RWPE2 (cell line): ENCODE measurements at regions not wholly inside any gene's neighbourhood (a gene's known extent, or its start where the extent isn't known, plus 50 kb on each side); places are given as distances from the start of the nearest gene placed in this dataset.

Experiments
- ATAC-seq: fragments of 200-7000 bp; cut with Tn5 transposase; 3 replicates; pipeline ENCODE4 v1.9.1; 2021; ENCODE audit warnings: low read depth
- DNase-seq: peaks from one replicate; pipeline ENCODE4 v3.0.0-alpha.2; 2020; ENCODE audit warnings: low spot score
- H3K27ac ChIP-seq: fragments of 450-650 bp; 2 replicates; pipeline ENCODE4 v1.5.1; 2017; ENCODE audit warnings: mild to moderate bottlenecking; ENCODE audit not compliant: poor library complexity, severe bottlenecking
- H3K27me3 ChIP-seq: fragments of 250-450 bp; sonication (Bioruptor Pico); 2 replicates; pipeline ENCODE4 v1.5.1; 2021; ENCODE audit warnings: mild to moderate bottlenecking, moderate library complexity; ENCODE audit not compliant: insufficient read depth, poor library complexity, severe bottlenecking
- H3K36me3 ChIP-seq: fragments of 250-450 bp; sonication (Bioruptor Pico); 2 replicates; pipeline ENCODE4 v1.5.1; 2020; ENCODE audit warnings: low read depth, mild to moderate bottlenecking, moderate library complexity
- H3K4me1 ChIP-seq: fragments of 250-450 bp; sonication (Bioruptor Pico); 2 replicates; pipeline ENCODE4 v1.5.1; 2021; ENCODE audit warnings: mild to moderate bottlenecking, moderate library complexity; ENCODE audit not compliant: insufficient read depth, poor library complexity, severe bottlenecking
- H3K4me3 ChIP-seq: fragments of 250-450 bp; sonication (Bioruptor Pico); 2 replicates; pipeline ENCODE4 v1.5.1; 2021; ENCODE audit warnings: mild to moderate bottlenecking, moderate library complexity; ENCODE audit not compliant: severe bottlenecking
- H3K9me3 ChIP-seq: fragments of 250-450 bp; sonication (Bioruptor Pico); 2 replicates; pipeline ENCODE4 v1.5.1; 2021; ENCODE audit warnings: mild to moderate bottlenecking, moderate library complexity; ENCODE audit not compliant: severe bottlenecking
- TF ChIP-seq, protein P1 (sequence below): fragments of 450-650 bp; IDR thresholded peaks from one replicate; pipeline ENCODE4 v1.5.1; 2017; ENCODE audit warnings: mild to moderate bottlenecking, moderate library complexity; ENCODE audit not compliant: poor library complexity, severe bottlenecking

DNA sequence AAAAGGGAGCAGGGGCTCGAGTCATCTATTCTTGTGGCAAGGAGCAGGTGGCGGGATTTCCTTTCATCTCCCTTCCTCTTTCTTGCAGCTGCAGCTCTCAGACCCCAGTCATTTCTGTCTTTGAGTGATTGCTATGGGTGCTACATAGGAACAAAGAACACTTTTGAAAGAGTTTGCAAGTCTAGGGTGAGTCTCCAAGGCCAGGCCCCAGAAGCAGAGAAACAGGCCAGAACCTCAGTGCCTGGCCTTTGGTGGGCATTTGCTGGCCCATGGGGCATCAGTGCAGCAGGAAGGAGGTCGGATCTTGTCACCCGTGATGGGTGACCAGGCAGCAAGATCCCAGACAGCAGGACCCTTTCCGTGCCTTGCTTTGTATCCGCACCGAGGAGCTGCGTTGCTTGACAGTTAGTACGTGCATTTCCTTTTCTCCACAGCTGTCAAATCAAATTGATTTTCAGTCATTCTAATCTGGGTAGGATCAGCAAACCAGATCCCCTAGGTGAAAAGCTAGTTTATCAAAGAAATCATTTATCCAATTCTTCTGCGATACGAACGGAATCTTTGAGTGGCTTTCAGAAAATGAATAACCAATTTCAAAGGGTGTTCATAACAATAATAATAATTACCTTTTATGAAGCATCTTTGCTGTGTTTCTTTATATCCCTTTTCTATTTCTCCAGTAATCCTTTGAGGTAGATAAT is 244.6 kb upstream of the MAF start:
- H3K27me3 ChIP-seq = no peaks in the 10 kb centered on the region
- ATAC-seq = no peak
- no peak for DNase-seq

DNA sequence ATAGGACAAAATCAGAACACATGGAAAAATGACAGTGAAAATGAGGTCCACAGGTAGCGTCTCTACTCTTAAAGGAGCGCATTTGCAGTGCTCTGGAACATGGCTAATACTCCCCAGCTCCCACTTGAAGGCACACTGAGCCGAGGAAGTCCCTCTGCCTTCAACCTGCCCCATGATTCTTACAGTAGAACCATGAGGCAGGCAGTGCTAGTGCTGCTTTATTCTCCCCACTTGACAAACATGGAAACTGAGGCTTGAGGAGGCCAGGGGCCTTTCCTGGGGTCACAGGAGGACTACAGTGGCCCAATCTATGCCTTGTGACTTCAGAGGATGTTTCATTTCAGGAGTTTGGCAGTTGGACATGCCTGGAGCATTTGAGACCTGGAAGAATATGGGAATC is 244.1 kb upstream of the MAF start:
- Histone ChIP-seq H3K36me3 (no peaks in the 10 kb centered on the region), H3K9me3 (no peaks in the 10 kb centered on the region), H3K4me3 (no peak overlapping the region), H3K27me3 (no peaks in the 10 kb centered on the region), H3K4me1 (peaks cover 14% of the 10 kb centered on the region), H3K27ac (no peak overlapping the region)
- TF ChIP-seq, protein P1, sequence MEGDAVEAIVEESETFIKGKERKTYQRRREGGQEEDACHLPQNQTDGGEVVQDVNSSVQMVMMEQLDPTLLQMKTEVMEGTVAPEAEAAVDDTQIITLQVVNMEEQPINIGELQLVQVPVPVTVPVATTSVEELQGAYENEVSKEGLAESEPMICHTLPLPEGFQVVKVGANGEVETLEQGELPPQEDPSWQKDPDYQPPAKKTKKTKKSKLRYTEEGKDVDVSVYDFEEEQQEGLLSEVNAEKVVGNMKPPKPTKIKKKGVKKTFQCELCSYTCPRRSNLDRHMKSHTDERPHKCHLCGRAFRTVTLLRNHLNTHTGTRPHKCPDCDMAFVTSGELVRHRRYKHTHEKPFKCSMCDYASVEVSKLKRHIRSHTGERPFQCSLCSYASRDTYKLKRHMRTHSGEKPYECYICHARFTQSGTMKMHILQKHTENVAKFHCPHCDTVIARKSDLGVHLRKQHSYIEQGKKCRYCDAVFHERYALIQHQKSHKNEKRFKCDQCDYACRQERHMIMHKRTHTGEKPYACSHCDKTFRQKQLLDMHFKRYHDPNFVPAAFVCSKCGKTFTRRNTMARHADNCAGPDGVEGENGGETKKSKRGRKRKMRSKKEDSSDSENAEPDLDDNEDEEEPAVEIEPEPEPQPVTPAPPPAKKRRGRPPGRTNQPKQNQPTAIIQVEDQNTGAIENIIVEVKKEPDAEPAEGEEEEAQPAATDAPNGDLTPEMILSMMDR = no peak
- DNase-seq (no peak), ATAC-seq (no peak)

More for the DNA sequence above, 244.6 kb upstream of the MAF start:
- Histone ChIP-seq H3K4me1 (peaks cover 14% of the 10 kb centered on the region), H3K4me3 (no peak overlapping the region), H3K9me3 (no peaks in the 10 kb centered on the region), H3K36me3 (no peaks in the 10 kb centered on the region), H3K27ac (no peak overlapping the region)
- TF ChIP-seq, protein P1 = no peak

DNA sequence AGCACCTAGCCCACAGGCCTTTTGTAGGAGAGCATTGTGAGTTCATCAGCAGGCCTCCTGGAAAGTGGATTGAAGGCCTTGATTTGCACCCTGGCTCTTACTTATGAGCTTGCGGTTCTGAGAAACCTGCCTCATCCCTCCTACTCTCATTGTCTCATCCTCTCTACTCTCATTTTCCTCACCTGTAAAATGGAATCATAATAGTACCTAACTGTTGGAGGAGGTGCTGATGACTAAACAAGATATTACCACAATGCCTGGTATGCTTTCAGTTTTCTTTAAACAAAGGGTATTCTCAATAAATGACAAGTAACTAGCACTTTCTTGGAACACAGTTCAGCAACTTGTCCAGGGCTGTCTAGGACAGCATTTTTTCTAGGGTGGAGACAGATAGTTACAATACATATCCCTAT is 243.1 kb upstream of the MAF start:
- Histone ChIP-seq H3K9me3 (no peaks in the 10 kb centered on the region), H3K27me3 (no peaks in the 10 kb centered on the region), H3K27ac (no peak overlapping the region), H3K4me3 (no peak overlapping the region), H3K36me3 (no peaks in the 10 kb centered on the region), H3K4me1 (peaks cover 7% of the 10 kb centered on the region)
- TF ChIP-seq, protein P1 = no peak
- ATAC-seq (no peak), DNase-seq (no peak)

DNA sequence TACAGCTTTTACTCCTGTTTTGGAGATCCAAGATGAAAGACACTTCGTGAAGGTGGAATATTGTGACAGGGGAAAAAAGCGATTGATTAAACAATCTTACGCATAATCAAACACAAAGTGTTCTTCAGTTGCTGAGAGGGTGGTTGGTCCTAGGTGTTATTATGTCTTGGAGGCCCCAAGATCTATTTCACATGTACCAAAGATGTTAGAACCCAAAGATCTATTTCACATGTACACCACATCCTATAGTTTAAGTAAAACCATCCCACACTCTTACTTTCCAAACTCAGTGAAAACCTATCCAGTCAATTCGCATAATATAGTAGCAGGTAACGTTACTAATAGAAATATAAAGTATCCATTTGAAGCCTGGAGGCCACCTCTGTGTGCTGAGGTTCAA is 242.6 kb upstream of the MAF start:
- Histone ChIP-seq H3K4me3 (no peak overlapping the region), H3K4me1 (peaks cover 2% of the 10 kb centered on the region), H3K27ac (no peak overlapping the region), H3K27me3 (no peaks in the 10 kb centered on the region), H3K9me3 (no peaks in the 10 kb centered on the region), H3K36me3 (no peaks in the 10 kb centered on the region)
- ATAC-seq = no peak
- TF ChIP-seq, protein P1 = no peak
- DNase-seq = no peak

DNA sequence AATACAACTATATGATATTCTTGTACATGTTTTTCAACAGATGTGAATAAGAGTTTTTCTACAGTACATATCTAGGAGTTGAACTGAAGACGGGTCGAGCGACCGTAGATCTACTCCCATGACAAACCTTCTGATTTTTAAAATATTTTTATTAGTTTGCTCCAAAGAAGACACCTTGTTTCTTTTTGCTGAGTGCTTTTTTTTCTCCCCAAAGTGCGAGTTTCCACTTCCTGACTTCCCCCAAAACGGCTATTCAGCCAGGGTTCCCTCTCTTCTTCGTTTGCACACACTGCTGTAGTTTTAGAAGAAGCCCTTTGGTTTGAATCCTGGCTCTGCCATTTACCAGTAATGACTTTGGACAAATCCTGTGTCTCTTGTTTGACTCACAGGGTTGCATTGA is 241.7 kb upstream of the MAF start:
- DNase-seq (no peak), ATAC-seq (no peak)
- Histone ChIP-seq H3K9me3 (no peaks in the 10 kb centered on the region), H3K27ac (no peak overlapping the region), H3K4me1 (no peaks in the 10 kb centered on the region), H3K27me3 (no peaks in the 10 kb centered on the region), H3K4me3 (no peak overlapping the region), H3K36me3 (no peaks in the 10 kb centered on the region)
- TF ChIP-seq, protein P1 = no peak
